ENCODE measurements at regions not wholly inside any gene's neighbourhood (a gene's known extent, or its start where the extent isn't known, plus 50 kb on each side); places are given as distances from the start of the nearest gene placed in this dataset.

DNA sequence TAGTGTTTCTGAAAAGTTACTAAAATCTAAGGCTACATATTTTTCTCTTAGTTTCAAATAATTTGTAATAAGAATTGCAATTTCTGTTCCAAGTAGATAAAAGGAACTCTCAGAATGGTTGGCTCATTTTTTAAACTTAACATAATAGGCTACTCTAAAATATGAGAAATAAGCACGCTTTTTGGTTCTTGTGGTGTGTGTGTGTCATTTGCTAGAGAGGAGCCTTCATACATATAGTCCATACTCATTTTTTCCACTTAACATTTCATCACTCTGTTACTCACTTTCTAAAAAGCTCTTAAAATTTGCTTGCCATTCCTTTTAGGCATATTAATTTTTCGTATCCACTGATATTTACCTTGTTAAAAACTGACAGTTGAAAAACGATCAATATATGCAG lies 74.0 kb upstream of the VWDE start:
- TF ChIP-seq POLR2AphosphoS5 (IDR thresholded peaks at IDR 0.05; ENCODE audit: borderline replicate concordance, low read depth, low read length), result no peak
- no peak for TF ChIP-seq EZH2 (IDR thresholded peaks at IDR 0.05)
